ENCODE measurements at regions not wholly inside any gene's neighbourhood (a gene's known extent, or its start where the extent isn't known, plus 50 kb on each side); places are given as distances from the start of the nearest gene placed in this dataset.
"Not testable (repeated sequence)": the region's sequence is repeated elsewhere in the genome, so short reads cannot be mapped to it uniquely, and the experiment has no call there.

- DNase-seq = no peak
Observed at GRCh38 chr2:16777123-16777870, 111.7 kb upstream of the CYRIA start.

- no peak for DNase-seq
Observed at GRCh38 chr2:16775899-16776231, 110.2 kb upstream of the CYRIA start.

- DNase-seq = no peak
Observed at GRCh38 chr2:16774980-16775898, 109.6 kb upstream of the CYRIA start.

- no peak for DNase-seq
Observed at GRCh38 chr2:16774091-16774490, 108.5 kb upstream of the CYRIA start.

GRCh38 chr2:16773080-16773713, 107.6 kb upstream of the CYRIA start:
- DNase-seq = peak; percentile 34

GRCh38 chr2:16767789-16768476, 102.3 kb upstream of the CYRIA start:
- DNase-seq = no peak

- no peak for DNase-seq
Observed at GRCh38 chr2:16765356-16765755, 99.7 kb upstream of the CYRIA start.

GRCh38 chr2:16764487-16764886, 98.9 kb upstream of the CYRIA start:
- no peak for DNase-seq

- DNase-seq = no peak
Observed at GRCh38 chr2:16763493-16763899, 97.9 kb upstream of the CYRIA start.

- no peak for DNase-seq
Observed at GRCh38 chr2:16763056-16763455, 97.4 kb upstream of the CYRIA start.

GRCh38 chr2:16760426-16760825, 94.8 kb upstream of the CYRIA start:
- DNase-seq = no peak

- peak; percentile 79 for DNase-seq
Observed at GRCh38 chr2:16756831-16757644, 91.4 kb upstream of the CYRIA start.

GRCh38 chr2:16755442-16755841, 89.8 kb upstream of the CYRIA start:
- DNase-seq = no peak

GRCh38 chr2:16753025-16753424, 87.4 kb upstream of the CYRIA start:
- not testable (repeated sequence) for DNase-seq

- DNase-seq = not testable (repeated sequence)
Observed at GRCh38 chr2:16750925-16751214, 85.2 kb upstream of the CYRIA start.

GRCh38 chr2:16750175-16750924, 84.7 kb upstream of the CYRIA start:
- no peak for DNase-seq

- not testable (repeated sequence) for DNase-seq
Observed at GRCh38 chr2:16748511-16749266, 83.1 kb upstream of the CYRIA start.

GRCh38 chr2:16747689-16748088, 82.1 kb upstream of the CYRIA start:
- no peak for DNase-seq

- no peak for DNase-seq
Observed at GRCh38 chr2:16747257-16747656, 81.6 kb upstream of the CYRIA start.

- DNase-seq = no peak
Observed at GRCh38 chr2:16746833-16747232, 81.2 kb upstream of the CYRIA start.

GRCh38 chr2:16746329-16746728, 80.7 kb upstream of the CYRIA start:
- no peak for DNase-seq

Data from stimulated activated CD8-positive, alpha-beta memory T cell treated with anti-CD3 and anti-CD28 coated beads, Interleukin-4, amount 100 ng/mL, for 48 hours (primary cell).